ENCODE measurements at regions not wholly inside any gene's neighbourhood (a gene's known extent, or its start where the extent isn't known, plus 50 kb on each side); places are given as distances from the start of the nearest gene placed in this dataset.

- no peak overlapping the region for H3K27ac Mint-ChIP-seq (ENCODE audit: unreplicated experiment)
- no peak for DNase-seq
- no peaks in the 10 kb centered on the region for H3K4me1 Mint-ChIP-seq (ENCODE audit: low read depth, unreplicated experiment)
- no peak for TF ChIP-seq CTCF (IDR thresholded peaks at IDR 0.05; ENCODE audit: partially characterized antibody, unreplicated experiment)
- H3K27me3 Mint-ChIP-seq (ENCODE audit: unreplicated experiment) = peaks cover 2% of the 10 kb centered on the region
- no peaks in the 10 kb centered on the region for H3K9me3 Mint-ChIP-seq (ENCODE audit: unreplicated experiment)
- no peaks in the 10 kb centered on the region for H3K36me3 Mint-ChIP-seq (ENCODE audit: unreplicated experiment)
- H3K4me3 Mint-ChIP-seq (ENCODE audit: unreplicated experiment) = no peak overlapping the region
Measured at GRCh38 chr20:61173267-61173666, 78.8 kb upstream of the CDH4 start.

- peaks cover 5% of the 10 kb centered on the region for H3K4me1 Mint-ChIP-seq (ENCODE audit: low read depth, unreplicated experiment)
- no peak overlapping the region for H3K27ac Mint-ChIP-seq (ENCODE audit: unreplicated experiment)
- no peak for DNase-seq
- no peak for TF ChIP-seq CTCF (IDR thresholded peaks at IDR 0.05; ENCODE audit: partially characterized antibody, unreplicated experiment)
- H3K9me3 Mint-ChIP-seq (ENCODE audit: unreplicated experiment) = no peaks in the 10 kb centered on the region
- no peaks in the 10 kb centered on the region for H3K36me3 Mint-ChIP-seq (ENCODE audit: unreplicated experiment)
- H3K27me3 Mint-ChIP-seq (ENCODE audit: unreplicated experiment) = peaks cover 2% of the 10 kb centered on the region
- no peak overlapping the region for H3K4me3 Mint-ChIP-seq (ENCODE audit: unreplicated experiment)
Measured at GRCh38 chr20:61173961-61174725, 77.9 kb upstream of the CDH4 start.

- H3K27me3 Mint-ChIP-seq (ENCODE audit: unreplicated experiment) = no peaks in the 10 kb centered on the region
- no peaks in the 10 kb centered on the region for H3K36me3 Mint-ChIP-seq (ENCODE audit: unreplicated experiment)
- no peak for DNase-seq
- peaks cover 5% of the 10 kb centered on the region for H3K4me1 Mint-ChIP-seq (ENCODE audit: low read depth, unreplicated experiment)
- H3K4me3 Mint-ChIP-seq (ENCODE audit: unreplicated experiment) = no peak overlapping the region
- no peak overlapping the region for H3K27ac Mint-ChIP-seq (ENCODE audit: unreplicated experiment)
- no peak for TF ChIP-seq CTCF (IDR thresholded peaks at IDR 0.05; ENCODE audit: partially characterized antibody, unreplicated experiment)
- H3K9me3 Mint-ChIP-seq (ENCODE audit: unreplicated experiment) = no peaks in the 10 kb centered on the region
Measured at GRCh38 chr20:61176874-61177273, 75.2 kb upstream of the CDH4 start.

GRCh38 chr20:61178551-61179071 lies 73.5 kb upstream of the CDH4 start:
- peaks cover 5% of the 10 kb centered on the region for H3K4me1 Mint-ChIP-seq (ENCODE audit: low read depth, unreplicated experiment)
- H3K27ac Mint-ChIP-seq (ENCODE audit: unreplicated experiment) = no peak overlapping the region
- H3K9me3 Mint-ChIP-seq (ENCODE audit: unreplicated experiment) = no peaks in the 10 kb centered on the region
- H3K4me3 Mint-ChIP-seq (ENCODE audit: unreplicated experiment) = no peak overlapping the region
- no peaks in the 10 kb centered on the region for H3K36me3 Mint-ChIP-seq (ENCODE audit: unreplicated experiment)
- DNase-seq = no peak
- TF ChIP-seq CTCF (IDR thresholded peaks at IDR 0.05; ENCODE audit: partially characterized antibody, unreplicated experiment) = no peak
- H3K27me3 Mint-ChIP-seq (ENCODE audit: unreplicated experiment) = no peaks in the 10 kb centered on the region

- no peak for DNase-seq
- no peaks in the 10 kb centered on the region for H3K9me3 Mint-ChIP-seq (ENCODE audit: unreplicated experiment)
- no peaks in the 10 kb centered on the region for H3K27me3 Mint-ChIP-seq (ENCODE audit: unreplicated experiment)
- peaks cover 4% of the 10 kb centered on the region for H3K4me1 Mint-ChIP-seq (ENCODE audit: low read depth, unreplicated experiment)
- no peak for TF ChIP-seq CTCF (IDR thresholded peaks at IDR 0.05; ENCODE audit: partially characterized antibody, unreplicated experiment)
- H3K4me3 Mint-ChIP-seq (ENCODE audit: unreplicated experiment) = no peak overlapping the region
- H3K36me3 Mint-ChIP-seq (ENCODE audit: unreplicated experiment) = no peaks in the 10 kb centered on the region
- no peak overlapping the region for H3K27ac Mint-ChIP-seq (ENCODE audit: unreplicated experiment)
Measured at GRCh38 chr20:61184194-61184593, 67.9 kb upstream of the CDH4 start.
